WERI-Rb-1 (cell line): ENCODE measurements at regions not wholly inside any gene's neighbourhood (a gene's known extent, or its start where the extent isn't known, plus 50 kb on each side); places are given as distances from the start of the nearest gene placed in this dataset.

Source experiments
- DNase-seq: peaks from one replicate; pipeline ENCODE4 v3.0.0-alpha.2; 2020
- H3K27ac ChIP-seq: fragments of 250-450 bp; sonication (Bioruptor Pico); 2 replicates; pipeline ENCODE4 v1.5.1; 2020; ENCODE audit warnings: mild to moderate bottlenecking, moderate library complexity
- H3K27me3 ChIP-seq: fragments of 250-450 bp; sonication (Bioruptor Pico); 2 replicates; pipeline ENCODE4 v1.5.1; 2021; ENCODE audit warnings: mild to moderate bottlenecking, low read depth, moderate library complexity; ENCODE audit not compliant: insufficient read depth, severe bottlenecking
- H3K36me3 ChIP-seq: fragments of 250-450 bp; sonication (Bioruptor Pico); 2 replicates; pipeline ENCODE4 v1.5.1; 2020; ENCODE audit warnings: mild to moderate bottlenecking, moderate library complexity
- H3K4me3 ChIP-seq: 2 replicates; pipeline ENCODE4 v1.5.1; 2011; ENCODE audit warnings: low read depth, mild to moderate bottlenecking, control low read depth, low read length
- H3K9me3 ChIP-seq: fragments of 250-450 bp; sonication (Bioruptor Pico); 2 replicates; pipeline ENCODE4 v1.5.1; 2021; ENCODE audit warnings: mild to moderate bottlenecking, moderate library complexity; ENCODE audit not compliant: severe bottlenecking
- TF ChIP-seq, protein P1 (sequence below): IDR thresholded peaks from 2 replicates; pipeline ENCODE4 v1.5.1; 2011; ENCODE audit warnings: low read depth, mild to moderate bottlenecking, control low read depth, inconsistent platforms, low read length

GRCh38 chr2:224178056-224178455 is 139.0 kb upstream of the SERPINE2 start:
- Histone ChIP-seq H3K27ac (no peak overlapping the region), H3K9me3 (no peaks in the 10 kb centered on the region), H3K36me3 (no peaks in the 10 kb centered on the region), H3K4me3 (no peak overlapping the region), H3K27me3 (no peaks in the 10 kb centered on the region)
- DNase-seq, result no peak
- TF ChIP-seq, protein P1, sequence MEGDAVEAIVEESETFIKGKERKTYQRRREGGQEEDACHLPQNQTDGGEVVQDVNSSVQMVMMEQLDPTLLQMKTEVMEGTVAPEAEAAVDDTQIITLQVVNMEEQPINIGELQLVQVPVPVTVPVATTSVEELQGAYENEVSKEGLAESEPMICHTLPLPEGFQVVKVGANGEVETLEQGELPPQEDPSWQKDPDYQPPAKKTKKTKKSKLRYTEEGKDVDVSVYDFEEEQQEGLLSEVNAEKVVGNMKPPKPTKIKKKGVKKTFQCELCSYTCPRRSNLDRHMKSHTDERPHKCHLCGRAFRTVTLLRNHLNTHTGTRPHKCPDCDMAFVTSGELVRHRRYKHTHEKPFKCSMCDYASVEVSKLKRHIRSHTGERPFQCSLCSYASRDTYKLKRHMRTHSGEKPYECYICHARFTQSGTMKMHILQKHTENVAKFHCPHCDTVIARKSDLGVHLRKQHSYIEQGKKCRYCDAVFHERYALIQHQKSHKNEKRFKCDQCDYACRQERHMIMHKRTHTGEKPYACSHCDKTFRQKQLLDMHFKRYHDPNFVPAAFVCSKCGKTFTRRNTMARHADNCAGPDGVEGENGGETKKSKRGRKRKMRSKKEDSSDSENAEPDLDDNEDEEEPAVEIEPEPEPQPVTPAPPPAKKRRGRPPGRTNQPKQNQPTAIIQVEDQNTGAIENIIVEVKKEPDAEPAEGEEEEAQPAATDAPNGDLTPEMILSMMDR, result no peak

- TF ChIP-seq, protein P1, result no peak
- no peaks in the 10 kb centered on the region for H3K36me3 ChIP-seq
- no peak overlapping the region for H3K4me3 ChIP-seq
- H3K27ac ChIP-seq, result no peak overlapping the region
- DNase-seq, result no peak
- no peaks in the 10 kb centered on the region for H3K27me3 ChIP-seq
- no peaks in the 10 kb centered on the region for H3K9me3 ChIP-seq
Measured at GRCh38 chr2:224175538-224175937, 136.5 kb upstream of the SERPINE2 start.

GRCh38 chr2:224174990-224175389 is 135.9 kb upstream of the SERPINE2 start:
- Histone ChIP-seq H3K4me3 (no peak overlapping the region), H3K36me3 (no peaks in the 10 kb centered on the region), H3K9me3 (no peaks in the 10 kb centered on the region), H3K27ac (no peak overlapping the region), H3K27me3 (no peaks in the 10 kb centered on the region)
- no peak for DNase-seq
- TF ChIP-seq, protein P1, result no peak

GRCh38 chr2:224174521-224174920 is 135.4 kb upstream of the SERPINE2 start:
- H3K27ac ChIP-seq, result no peak overlapping the region
- no peaks in the 10 kb centered on the region for H3K27me3 ChIP-seq
- H3K36me3 ChIP-seq, result no peaks in the 10 kb centered on the region
- no peaks in the 10 kb centered on the region for H3K9me3 ChIP-seq
- DNase-seq, result no peak
- no peak overlapping the region for H3K4me3 ChIP-seq
- TF ChIP-seq, protein P1, result no peak

DNA sequence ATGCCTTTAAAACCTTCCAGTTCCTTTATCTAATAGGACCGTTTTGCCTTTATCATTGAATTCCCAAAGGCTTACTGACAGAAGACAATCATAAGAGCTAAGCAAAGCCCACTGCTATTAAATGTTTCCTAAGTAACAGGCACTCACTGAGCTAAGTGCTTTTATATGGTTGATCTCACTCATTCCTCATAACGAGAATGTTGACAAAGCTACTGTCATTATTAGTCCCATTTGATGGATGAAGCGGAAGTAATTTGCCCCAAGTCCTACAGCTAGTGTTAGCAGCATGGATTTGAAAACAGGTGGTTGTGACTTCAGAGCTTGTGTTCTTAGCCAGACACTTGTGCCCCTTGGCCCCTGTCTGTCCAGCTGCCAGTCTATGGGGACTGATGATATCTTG is 134.8 kb upstream of the SERPINE2 start:
- H3K27ac ChIP-seq, result no peak overlapping the region
- TF ChIP-seq, protein P1, result no peak
- no peaks in the 10 kb centered on the region for H3K27me3 ChIP-seq
- H3K4me3 ChIP-seq, result no peak overlapping the region
- no peak for DNase-seq
- H3K36me3 ChIP-seq, result no peaks in the 10 kb centered on the region
- no peaks in the 10 kb centered on the region for H3K9me3 ChIP-seq

DNA sequence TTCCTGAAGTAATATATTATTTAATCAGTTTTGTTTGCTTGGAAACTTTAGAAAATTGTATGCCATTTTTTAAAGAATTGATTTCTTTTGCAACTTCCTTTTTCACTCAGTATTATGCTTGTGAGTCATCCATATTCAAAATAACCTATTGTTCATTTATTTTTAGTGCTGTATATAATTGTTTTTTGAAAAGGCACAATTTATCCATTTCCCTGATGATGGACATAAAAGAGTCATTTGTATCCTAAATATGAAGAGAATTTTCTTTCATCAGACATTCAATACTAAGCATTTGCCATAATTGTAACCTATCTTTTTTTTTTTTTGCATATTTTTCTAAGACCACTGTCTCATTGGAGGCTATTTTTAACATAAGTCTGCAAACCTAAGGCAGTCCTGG is 134.1 kb upstream of the SERPINE2 start:
- DNase-seq, result no peak
- TF ChIP-seq, protein P1, result no peak
- H3K4me3 ChIP-seq, result no peak overlapping the region

More for the DNA sequence above, 134.1 kb upstream of the SERPINE2 start:
- Histone ChIP-seq H3K36me3 (no peaks in the 10 kb centered on the region), H3K27ac (no peak overlapping the region), H3K9me3 (no peaks in the 10 kb centered on the region), H3K27me3 (no peaks in the 10 kb centered on the region)
